Neural cell (in vitro differentiated cells): ENCODE measurements at regions not wholly inside any gene's neighbourhood (a gene's known extent, or its start where the extent isn't known, plus 50 kb on each side); places are given as distances from the start of the nearest gene placed in this dataset.

Experiments
- H2AFZ ChIP-seq: fragments of 200-600, 300-800 bp; sonication (generic), shearing (Covaris generic); 2 replicates; pipeline ENCODE4 v1.6.0; 2014; ENCODE audit warnings: low read depth, mild to moderate bottlenecking, antibody characterized with exemption, low read length, moderate library complexity
- H3F3A ChIP-seq: fragments of 200-600 bp; shearing (Covaris generic); 2 replicates; pipeline ENCODE4 v1.6.1; 2016; ENCODE audit warnings: mild to moderate bottlenecking, moderate library complexity, mixed read lengths, antibody characterized with exemption, low read length; ENCODE audit not compliant: insufficient read depth, poor library complexity, severe bottlenecking
- H3K27ac ChIP-seq: fragments of 200-600, 300-800 bp; sonication (generic), shearing (Covaris generic); 2 replicates; pipeline ENCODE4 v1.5.1; 2014; ENCODE audit warnings: mild to moderate bottlenecking, low read length, moderate library complexity
- H3K27me3 ChIP-seq: fragments of 300-800, 200-600 bp; sonication (generic), shearing (Covaris generic); 2 replicates; pipeline ENCODE4 v1.6.0; 2014; ENCODE audit warnings: mild to moderate bottlenecking, low read depth, low read length, moderate library complexity; ENCODE audit not compliant: insufficient read depth
- H3K36me3 ChIP-seq: fragments of 300-800, 200-600 bp; sonication (generic), shearing (Covaris generic); 2 replicates; pipeline ENCODE4 v1.5.1; 2014; ENCODE audit warnings: mild to moderate bottlenecking, antibody characterized with exemption, low read length, moderate library complexity; ENCODE audit not compliant: insufficient read depth
- H3K4me2 ChIP-seq: fragments of 300-800, 200-600 bp; sonication (generic), shearing (Covaris generic); 2 replicates; pipeline ENCODE4 v1.6.0; 2014; ENCODE audit warnings: mild to moderate bottlenecking, low read length
- H3K4me3 ChIP-seq: fragments of 300-800, 200-600 bp; sonication (generic), shearing (Covaris generic); 2 replicates; pipeline ENCODE4 v1.5.1; 2014; ENCODE audit warnings: mild to moderate bottlenecking, low read length, moderate library complexity
- H3K79me2 ChIP-seq: fragments of 200-600 bp; shearing (Covaris generic); replicated peaks from 2 replicates; pipeline ENCODE4 v1.6.0; 2014; ENCODE audit warnings: mild to moderate bottlenecking, low read length, moderate library complexity; ENCODE audit not compliant: insufficient read depth
- H3K9ac ChIP-seq: fragments of 300-800, 200-600 bp; sonication (generic), shearing (Covaris generic); 2 replicates; pipeline ENCODE4 v1.6.1; 2016; ENCODE audit warnings: mild to moderate bottlenecking, low read length, mixed read lengths
- H3K9me2 ChIP-seq: fragments of 200-600 bp; shearing (Covaris generic); 2 replicates; pipeline ENCODE4 v1.6.1; 2016; ENCODE audit warnings: mild to moderate bottlenecking, low read length, mixed read lengths; ENCODE audit not compliant: insufficient read depth
- H3K9me3 ChIP-seq: fragments of 200-600, 300-800 bp; sonication (generic), shearing (Covaris generic); 2 replicates; pipeline ENCODE4 v1.6.1; 2016; ENCODE audit warnings: mild to moderate bottlenecking, mixed run types, low read length, moderate library complexity, mixed read lengths
- H4K20me1 ChIP-seq: fragments of 200-600 bp; shearing (Covaris generic); 2 replicates; pipeline ENCODE4 v1.6.1; 2016; ENCODE audit warnings: mild to moderate bottlenecking, mixed run types; ENCODE audit not compliant: insufficient read depth
- EP300 ChIP-seq: fragments of 450-650 bp; conservative IDR thresholded peaks from 2 replicates; pipeline ENCODE4 v1.6.1; 2014; ENCODE audit warnings: antibody characterized with exemption, mild to moderate bottlenecking, moderate library complexity; ENCODE audit not compliant: poor library complexity, severe bottlenecking
- EZH2 ChIP-seq: fragments of 200-600, 300-800 bp; shearing (Covaris generic), sonication (generic); IDR thresholded peaks from 2 replicates; pipeline ENCODE4 v1.6.1; 2014; ENCODE audit warnings: antibody characterized with exemption, low read length, borderline replicate concordance, mild to moderate bottlenecking; ENCODE audit not compliant: insufficient read depth, poor library complexity, severe bottlenecking
- MXI1 ChIP-seq: fragments of 450-650 bp; conservative IDR thresholded peaks from 2 replicates; pipeline ENCODE4 v1.6.1; 2014; ENCODE audit warnings: antibody characterized with exemption, mild to moderate bottlenecking; ENCODE audit not compliant: poor library complexity, severe bottlenecking
- POLR2AphosphoS5 ChIP-seq: IDR thresholded peaks from 2 replicates; pipeline ENCODE4 v1.6.1; 2012
- RAD21 ChIP-seq: fragments of 450-650 bp; conservative IDR thresholded peaks from 2 replicates; pipeline ENCODE4 v1.6.1; 2014; ENCODE audit warnings: antibody characterized with exemption, mild to moderate bottlenecking, moderate library complexity
- SMC3 ChIP-seq: fragments of 450-650 bp; conservative IDR thresholded peaks from 2 replicates; pipeline ENCODE4 v1.6.1; 2014; ENCODE audit warnings: antibody characterized with exemption, mild to moderate bottlenecking, moderate library complexity; ENCODE audit not compliant: poor library complexity
- TAF1 ChIP-seq: IDR thresholded peaks from 2 replicates; pipeline ENCODE4 v1.6.1; 2012; ENCODE audit warnings: low read depth
- TF ChIP-seq, protein P1 (sequence below): IDR thresholded peaks from 2 replicates; pipeline ENCODE4 v1.6.1; 2012; ENCODE audit warnings: borderline replicate concordance
- TF ChIP-seq, protein P2 (sequence below): fragments of 450-650 bp; IDR thresholded peaks from 2 replicates; pipeline ENCODE4 v1.5.1; 2014; ENCODE audit warnings: antibody characterized with exemption, mild to moderate bottlenecking, moderate library complexity; ENCODE audit not compliant: poor library complexity, severe bottlenecking

DNA sequence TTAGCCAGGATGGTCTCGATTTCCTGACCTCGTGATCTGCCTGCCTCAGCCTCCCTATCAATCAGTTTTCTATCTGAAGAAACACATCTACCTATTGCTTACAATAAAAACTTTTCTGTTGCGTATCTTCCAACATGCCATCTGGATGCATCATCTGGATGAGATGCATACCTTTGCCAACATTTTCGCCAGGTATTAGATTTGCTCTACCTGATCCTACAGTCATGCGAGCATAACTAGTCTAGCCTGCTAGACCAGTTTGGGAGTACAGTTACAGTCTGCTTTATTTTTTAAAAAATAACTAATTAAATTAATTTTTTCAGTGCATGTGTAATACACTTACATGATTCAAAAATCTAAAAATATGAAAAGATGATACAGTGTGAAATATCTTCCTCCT lies 334.0 kb upstream of the MEX3C start:
- Histone ChIP-seq H3K79me2 (no peaks in the 10 kb centered on the region), H3K9me2 (no peaks in the 10 kb centered on the region), H3K4me2 (no peak overlapping the region), H3K9ac (no peak overlapping the region), H3K27me3 (no peaks in the 10 kb centered on the region), H3K27ac (no peak overlapping the region), H3K9me3 (no peaks in the 10 kb centered on the region), H3F3A (no peaks in the 10 kb centered on the region), H2AFZ (no peak overlapping the region), H3K36me3 (no peaks in the 10 kb centered on the region), H3K4me3 (no peak overlapping the region), H4K20me1 (no peaks in the 10 kb centered on the region)
- TF ChIP-seq EP300, result no peak
- TF ChIP-seq TAF1, result no peak
- no peak for TF ChIP-seq MXI1
- TF ChIP-seq POLR2AphosphoS5, result no peak
- no peak for TF ChIP-seq EZH2

DNA sequence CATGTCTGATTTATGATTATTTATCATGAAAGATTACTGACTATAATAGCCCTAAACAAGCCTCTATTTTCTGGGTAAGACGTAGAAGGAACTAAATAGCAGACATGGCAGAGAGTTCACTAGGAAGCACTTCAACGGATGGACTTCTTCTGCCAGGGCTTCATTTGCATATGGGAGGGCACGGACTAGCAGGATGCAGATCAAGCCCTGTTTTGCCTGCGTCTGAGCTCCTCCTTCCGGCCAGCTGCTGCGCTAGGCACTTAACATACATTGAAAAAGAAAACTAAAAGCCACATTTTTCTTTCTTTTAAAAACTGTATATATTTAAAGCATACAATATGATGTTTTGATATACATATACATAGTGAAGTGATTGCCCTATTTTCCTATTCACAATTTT lies 340.0 kb upstream of the MEX3C start:
- H3K4me3 ChIP-seq, result no peak overlapping the region

More for the DNA sequence above, 340.0 kb upstream of the MEX3C start:
- Histone ChIP-seq H3K4me2 (no peak overlapping the region), H3K27me3 (no peaks in the 10 kb centered on the region), H3K79me2 (no peaks in the 10 kb centered on the region), H3K9me3 (no peaks in the 10 kb centered on the region), H3K36me3 (no peaks in the 10 kb centered on the region), H4K20me1 (no peaks in the 10 kb centered on the region), H3K27ac (no peak overlapping the region), H3F3A (no peaks in the 10 kb centered on the region), H3K9me2 (no peaks in the 10 kb centered on the region), H2AFZ (no peak overlapping the region), H3K9ac (no peak overlapping the region)
- TF ChIP-seq EP300 (no peak), MXI1 (no peak), RAD21 (peak; percentile 64), TAF1 (no peak), POLR2AphosphoS5 (no peak), EZH2 (no peak), SMC3 (peak; percentile 58)
- TF ChIP-seq, protein P1, sequence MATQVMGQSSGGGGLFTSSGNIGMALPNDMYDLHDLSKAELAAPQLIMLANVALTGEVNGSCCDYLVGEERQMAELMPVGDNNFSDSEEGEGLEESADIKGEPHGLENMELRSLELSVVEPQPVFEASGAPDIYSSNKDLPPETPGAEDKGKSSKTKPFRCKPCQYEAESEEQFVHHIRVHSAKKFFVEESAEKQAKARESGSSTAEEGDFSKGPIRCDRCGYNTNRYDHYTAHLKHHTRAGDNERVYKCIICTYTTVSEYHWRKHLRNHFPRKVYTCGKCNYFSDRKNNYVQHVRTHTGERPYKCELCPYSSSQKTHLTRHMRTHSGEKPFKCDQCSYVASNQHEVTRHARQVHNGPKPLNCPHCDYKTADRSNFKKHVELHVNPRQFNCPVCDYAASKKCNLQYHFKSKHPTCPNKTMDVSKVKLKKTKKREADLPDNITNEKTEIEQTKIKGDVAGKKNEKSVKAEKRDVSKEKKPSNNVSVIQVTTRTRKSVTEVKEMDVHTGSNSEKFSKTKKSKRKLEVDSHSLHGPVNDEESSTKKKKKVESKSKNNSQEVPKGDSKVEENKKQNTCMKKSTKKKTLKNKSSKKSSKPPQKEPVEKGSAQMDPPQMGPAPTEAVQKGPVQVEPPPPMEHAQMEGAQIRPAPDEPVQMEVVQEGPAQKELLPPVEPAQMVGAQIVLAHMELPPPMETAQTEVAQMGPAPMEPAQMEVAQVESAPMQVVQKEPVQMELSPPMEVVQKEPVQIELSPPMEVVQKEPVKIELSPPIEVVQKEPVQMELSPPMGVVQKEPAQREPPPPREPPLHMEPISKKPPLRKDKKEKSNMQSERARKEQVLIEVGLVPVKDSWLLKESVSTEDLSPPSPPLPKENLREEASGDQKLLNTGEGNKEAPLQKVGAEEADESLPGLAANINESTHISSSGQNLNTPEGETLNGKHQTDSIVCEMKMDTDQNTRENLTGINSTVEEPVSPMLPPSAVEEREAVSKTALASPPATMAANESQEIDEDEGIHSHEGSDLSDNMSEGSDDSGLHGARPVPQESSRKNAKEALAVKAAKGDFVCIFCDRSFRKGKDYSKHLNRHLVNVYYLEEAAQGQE, result no peak
- TF ChIP-seq, protein P2, sequence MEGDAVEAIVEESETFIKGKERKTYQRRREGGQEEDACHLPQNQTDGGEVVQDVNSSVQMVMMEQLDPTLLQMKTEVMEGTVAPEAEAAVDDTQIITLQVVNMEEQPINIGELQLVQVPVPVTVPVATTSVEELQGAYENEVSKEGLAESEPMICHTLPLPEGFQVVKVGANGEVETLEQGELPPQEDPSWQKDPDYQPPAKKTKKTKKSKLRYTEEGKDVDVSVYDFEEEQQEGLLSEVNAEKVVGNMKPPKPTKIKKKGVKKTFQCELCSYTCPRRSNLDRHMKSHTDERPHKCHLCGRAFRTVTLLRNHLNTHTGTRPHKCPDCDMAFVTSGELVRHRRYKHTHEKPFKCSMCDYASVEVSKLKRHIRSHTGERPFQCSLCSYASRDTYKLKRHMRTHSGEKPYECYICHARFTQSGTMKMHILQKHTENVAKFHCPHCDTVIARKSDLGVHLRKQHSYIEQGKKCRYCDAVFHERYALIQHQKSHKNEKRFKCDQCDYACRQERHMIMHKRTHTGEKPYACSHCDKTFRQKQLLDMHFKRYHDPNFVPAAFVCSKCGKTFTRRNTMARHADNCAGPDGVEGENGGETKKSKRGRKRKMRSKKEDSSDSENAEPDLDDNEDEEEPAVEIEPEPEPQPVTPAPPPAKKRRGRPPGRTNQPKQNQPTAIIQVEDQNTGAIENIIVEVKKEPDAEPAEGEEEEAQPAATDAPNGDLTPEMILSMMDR, result peak; percentile 49
